Activated B cell treated with CpG ODN at 0.5 μM for 24 hours (primary cell): ENCODE measurements at regions not wholly inside any gene's neighbourhood (a gene's known extent, or its start where the extent isn't known, plus 50 kb on each side); places are given as distances from the start of the nearest gene placed in this dataset.

Experiments
- ATAC-seq: fragments of 200-7000 bp; cut with Tn5 transposase; one replicate; pipeline ENCODE4 v1.10.0; 2021; ENCODE audit warnings: low read depth, mild to moderate bottlenecking, moderate library complexity
- CTCF ChIA-PET: fragments of 350-600 bp; sonication (Branson Sonifier 250); formaldehyde crosslinking; loops from one replicate; lab custom pipeline; 2021; ENCODE audit warnings: antibody characterized with exemption; lab: Charles Lee
- POLR2A ChIA-PET: fragments of 350-600 bp; sonication (Branson Sonifier 250); formaldehyde crosslinking; loops from one replicate; lab custom pipeline; 2021; ENCODE audit warnings: antibody characterized with exemption; lab: Charles Lee
- DNase-seq: peaks from one replicate; pipeline ENCODE4 v3.0.0; 2022
- H3K27ac Mint-ChIP-seq: one replicate; pipeline ENCODE4 v1.8.0; 2020; ENCODE audit warnings: mixed read lengths
- H3K27me3 Mint-ChIP-seq: one replicate; pipeline ENCODE4 v1.8.0; 2021; ENCODE audit warnings: mixed read lengths
- H3K36me3 Mint-ChIP-seq: one replicate; pipeline ENCODE4 v1.8.0; 2021; ENCODE audit warnings: low read depth, mixed read lengths
- H3K4me1 Mint-ChIP-seq: one replicate; pipeline ENCODE4 v1.8.0; 2021; ENCODE audit warnings: mixed read lengths
- H3K4me3 Mint-ChIP-seq: one replicate; pipeline ENCODE4 v1.8.0; 2020; ENCODE audit warnings: mild to moderate bottlenecking, mixed read lengths
- H3K9me3 Mint-ChIP-seq: one replicate; pipeline ENCODE4 v1.8.0; 2020; ENCODE audit warnings: mixed read lengths
- CTCF ChIP-seq: fragments of 200-600 bp; IDR thresholded peaks from one replicate; pipeline ENCODE4 v1.8.0; 2022; ENCODE audit warnings: antibody characterized with exemption, mild to moderate bottlenecking
- intact Hi-C: fragments of 100-400 bp; cut with micrococcal nuclease; formaldehyde crosslinking; loops from one replicate; pipeline ENCODE4 v1.15.1; 2024

DNA sequence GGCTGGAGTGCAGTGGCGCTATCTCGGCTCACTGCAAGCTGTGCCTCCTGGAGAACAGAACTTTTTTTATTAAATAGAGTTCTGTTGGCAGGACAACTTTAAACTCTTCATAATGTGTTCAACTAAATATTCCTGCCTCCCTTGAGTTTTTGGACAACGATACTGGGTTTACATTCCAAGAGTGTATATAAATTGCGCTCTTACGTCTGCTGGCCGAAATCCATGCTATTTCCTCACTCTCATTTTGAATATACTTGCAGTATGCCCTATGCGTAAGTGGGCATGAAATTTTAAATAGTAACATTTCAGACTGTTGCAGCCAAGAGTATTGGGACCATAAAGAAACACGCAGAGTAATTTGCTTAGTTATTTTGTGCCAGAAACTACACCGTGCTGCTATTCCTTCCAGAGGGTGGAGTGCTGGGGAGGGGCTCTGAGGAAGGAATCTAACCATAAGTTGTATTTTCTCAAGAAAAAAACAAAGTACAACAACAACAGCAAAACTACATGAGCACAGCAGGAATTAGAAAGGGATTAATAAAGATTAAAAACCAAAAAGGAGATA lies 480.0 kb downstream of the NLGN4X start:
- Mint-ChIP-seq H3K27ac (no peak overlapping the region), H3K27me3 (no peaks in the 10 kb centered on the region)

GRCh38 chrX:5746231-5746630 lies 482.4 kb downstream of the NLGN4X start:
- intact Hi-C loops = no loop called here
- Mint-ChIP-seq H3K36me3 (no peaks in the 10 kb centered on the region), H3K27me3 (no peaks in the 10 kb centered on the region), H3K9me3 (no peaks in the 10 kb centered on the region), H3K4me1 (no peaks in the 10 kb centered on the region), H3K4me3 (no peak overlapping the region), H3K27ac (no peak overlapping the region)
- no peak for ATAC-seq
- TF ChIP-seq CTCF = no peak
- CTCF ChIA-PET = no interaction called here
- POLR2A ChIA-PET = no interaction called here
- DNase-seq = no peak

More for the DNA sequence above, 480.0 kb downstream of the NLGN4X start:
- Mint-ChIP-seq H3K4me3 (no peak overlapping the region), H3K36me3 (no peaks in the 10 kb centered on the region), H3K9me3 (no peaks in the 10 kb centered on the region), H3K4me1 (no peaks in the 10 kb centered on the region)
- CTCF ChIA-PET = no interaction called here
- TF ChIP-seq CTCF = no peak
- DNase-seq = no peak
- POLR2A ChIA-PET = no interaction called here
- no peak for ATAC-seq
- intact Hi-C loops = no loop called here

- ChIA-PET CTCF (no interaction called here), POLR2A (no interaction called here)
- no peaks in the 10 kb centered on the region for H3K27me3 Mint-ChIP-seq
- TF ChIP-seq CTCF = no peak
- H3K9me3 Mint-ChIP-seq = no peaks in the 10 kb centered on the region
- no peak overlapping the region for H3K4me3 Mint-ChIP-seq
- H3K36me3 Mint-ChIP-seq = no peaks in the 10 kb centered on the region
- intact Hi-C loops = no loop called here
- H3K27ac Mint-ChIP-seq = no peak overlapping the region
- ATAC-seq = no peak
- H3K4me1 Mint-ChIP-seq = no peaks in the 10 kb centered on the region
- no peak for DNase-seq
Observed at GRCh38 chrX:5733501-5733900, 495.2 kb downstream of the NLGN4X start.

GRCh38 chrX:5730556-5730955 lies 498.1 kb downstream of the NLGN4X start:
- H3K4me3 Mint-ChIP-seq = no peak overlapping the region
- ATAC-seq = no peak
- no peaks in the 10 kb centered on the region for H3K4me1 Mint-ChIP-seq
- no peak for DNase-seq
- no peak overlapping the region for H3K27ac Mint-ChIP-seq
- POLR2A ChIA-PET = no interaction called here
- TF ChIP-seq CTCF = no peak
- H3K36me3 Mint-ChIP-seq = no peaks in the 10 kb centered on the region
- no peaks in the 10 kb centered on the region for H3K9me3 Mint-ChIP-seq
- CTCF ChIA-PET = no interaction called here
- intact Hi-C loops = no loop called here
- H3K27me3 Mint-ChIP-seq = no peaks in the 10 kb centered on the region

DNA sequence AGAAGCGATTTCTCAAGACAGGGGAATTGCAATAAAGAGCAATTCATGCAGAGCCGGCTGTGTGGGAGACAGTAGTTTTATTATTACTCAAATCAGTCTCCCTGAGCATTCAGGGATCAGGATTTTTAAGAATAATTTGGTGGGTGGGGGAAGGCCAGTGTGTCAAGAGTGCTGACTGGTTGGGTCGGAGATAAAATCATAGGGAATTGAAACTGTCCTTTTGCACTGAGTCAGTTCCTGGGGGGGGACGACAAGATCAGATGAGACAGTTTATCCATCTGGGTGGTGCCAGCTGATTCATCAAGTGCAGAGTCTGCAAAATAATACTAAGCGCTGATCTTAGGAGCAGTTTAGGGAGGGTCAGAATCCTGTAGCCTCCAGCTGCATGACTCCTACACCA lies 502.4 kb downstream of the NLGN4X start:
- Mint-ChIP-seq H3K27ac (no peak overlapping the region), H3K4me3 (no peak overlapping the region), H3K4me1 (no peaks in the 10 kb centered on the region), H3K36me3 (no peaks in the 10 kb centered on the region), H3K9me3 (no peaks in the 10 kb centered on the region), H3K27me3 (no peaks in the 10 kb centered on the region)
- ChIA-PET CTCF (no interaction called here), POLR2A (no interaction called here)
- TF ChIP-seq CTCF = no peak
- intact Hi-C loops = no loop called here
- no peak for ATAC-seq
- DNase-seq = no peak
